HUES6 (cell line): ENCODE measurements at regions not wholly inside any gene's neighbourhood (a gene's known extent, or its start where the extent isn't known, plus 50 kb on each side); places are given as distances from the start of the nearest gene placed in this dataset.
"Not testable (repeated sequence)": the region's sequence is repeated elsewhere in the genome, so short reads cannot be mapped to it uniquely, and the experiment has no call there.

Experiments
- H3K27ac ChIP-seq: 2 replicates; pipeline ENCODE4 v1.7.0; 2013; ENCODE audit warnings: low read depth, mild to moderate bottlenecking, low read length, inconsistent platforms
- H3K27me3 ChIP-seq: 2 replicates; pipeline ENCODE4 v1.6.1; 2013; ENCODE audit warnings: low read length; ENCODE audit not compliant: control insufficient read depth, insufficient read depth
- H3K36me3 ChIP-seq: 2 replicates; pipeline ENCODE4 v1.6.1; 2013; ENCODE audit warnings: low read length; ENCODE audit not compliant: control insufficient read depth, insufficient read depth
- H3K4me1 ChIP-seq: 2 replicates; pipeline ENCODE4 v1.6.1; 2013; ENCODE audit warnings: low read length; ENCODE audit not compliant: control insufficient read depth, insufficient read depth
- H3K4me3 ChIP-seq: 2 replicates; pipeline ENCODE4 v1.5.1; 2013; ENCODE audit warnings: low read depth, low read length
- H3K9ac ChIP-seq: one replicate; pipeline ENCODE4 v1.6.1; 2013; ENCODE audit warnings: mild to moderate bottlenecking, low read length
- H3K9me3 ChIP-seq: 2 replicates; pipeline ENCODE4 v1.6.1; 2013; ENCODE audit warnings: low read depth, low read length; ENCODE audit not compliant: control insufficient read depth, insufficient read depth

DNA sequence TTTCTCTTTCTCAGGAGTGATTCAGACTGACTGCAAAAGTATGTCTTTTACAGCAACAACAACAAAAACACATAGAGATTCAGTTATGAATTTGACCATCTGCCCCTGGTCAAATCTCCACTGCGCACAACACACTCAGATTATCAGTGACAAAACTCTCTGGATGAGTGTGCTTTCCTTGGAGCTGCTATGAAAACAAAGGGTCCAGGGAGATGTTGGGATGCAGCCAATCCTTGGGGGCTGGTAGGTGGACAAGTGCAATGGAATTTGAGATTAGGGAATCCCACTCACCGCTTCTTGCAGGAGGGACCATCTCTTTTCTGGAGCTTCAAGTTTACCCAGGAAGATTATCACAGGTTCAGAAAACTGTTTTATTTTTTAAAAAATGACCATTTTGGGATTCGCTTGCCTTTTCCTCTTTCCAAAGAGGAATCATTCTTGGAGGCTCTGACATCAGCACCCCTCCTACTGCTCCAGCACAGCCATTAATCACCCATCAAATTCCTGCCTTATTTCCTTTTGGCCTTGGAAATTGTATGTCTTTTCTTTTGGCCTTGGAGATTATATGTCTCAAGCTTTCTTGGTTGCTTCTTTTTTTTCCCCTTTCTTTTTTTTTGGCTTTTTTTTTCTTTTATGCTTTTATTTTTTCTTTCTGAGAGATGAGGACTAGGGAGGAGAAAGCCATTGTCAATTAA is 311.8 kb downstream of the TSHZ3 start:
- H3K36me3 ChIP-seq: no peaks in the 10 kb centered on the region
- H3K27me3 ChIP-seq: no peaks in the 10 kb centered on the region
- H3K27ac ChIP-seq: no peak overlapping the region
- no peak overlapping the region for H3K4me3 ChIP-seq
- no peak overlapping the region for H3K9ac ChIP-seq
- no peaks in the 10 kb centered on the region for H3K9me3 ChIP-seq
- no peaks in the 10 kb centered on the region for H3K4me1 ChIP-seq

DNA sequence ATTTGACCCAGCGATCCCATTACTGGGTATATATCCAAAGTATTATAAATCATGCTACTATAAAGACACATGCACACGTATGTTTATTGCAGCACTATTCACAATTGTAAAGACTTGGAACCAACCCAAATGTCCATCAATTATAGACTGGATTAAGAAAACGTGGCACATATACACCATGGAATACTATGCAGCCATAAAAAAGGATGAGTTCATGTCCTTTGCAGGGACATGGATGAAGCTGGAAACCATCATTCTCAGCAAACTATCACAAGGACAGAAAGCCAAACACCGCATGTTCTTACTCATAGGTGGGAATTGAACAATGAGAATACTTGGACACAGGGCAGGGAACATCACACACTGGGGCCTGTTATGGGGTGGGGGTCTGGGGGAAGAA is 317.8 kb downstream of the TSHZ3 start:
- not testable (repeated sequence) for H3K27ac ChIP-seq, H3K36me3 ChIP-seq, H3K4me3 ChIP-seq, H3K9me3 ChIP-seq, H3K4me1 ChIP-seq, H3K27me3 ChIP-seq, H3K9ac ChIP-seq

DNA sequence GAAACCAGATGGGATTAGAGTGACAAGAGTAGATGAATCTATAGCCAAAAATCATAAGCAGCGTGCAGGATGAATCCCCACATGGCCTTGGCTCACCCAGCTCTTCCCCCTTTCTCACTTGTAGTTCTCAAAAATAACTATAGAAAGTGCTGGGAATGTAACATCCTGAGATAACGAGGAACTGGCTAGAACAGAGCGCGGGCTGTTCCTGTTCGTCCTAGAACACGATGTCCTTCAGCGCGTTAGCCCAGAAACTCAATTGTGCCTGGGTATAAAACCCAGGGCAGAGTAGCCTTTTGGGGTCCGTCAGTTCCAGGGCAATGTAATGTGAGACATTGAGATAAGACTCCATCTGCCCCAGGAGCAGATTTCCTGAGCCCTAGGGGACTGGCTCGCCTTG is 326.2 kb downstream of the TSHZ3 start:
- Histone ChIP-seq H3K9ac (no peak overlapping the region), H3K27me3 (no peaks in the 10 kb centered on the region), H3K9me3 (no peaks in the 10 kb centered on the region; the same call in 1 of the 2 replicates), H3K27ac (no peak overlapping the region), H3K4me1 (no peaks in the 10 kb centered on the region), H3K36me3 (no peaks in the 10 kb centered on the region), H3K4me3 (no peak overlapping the region)

DNA sequence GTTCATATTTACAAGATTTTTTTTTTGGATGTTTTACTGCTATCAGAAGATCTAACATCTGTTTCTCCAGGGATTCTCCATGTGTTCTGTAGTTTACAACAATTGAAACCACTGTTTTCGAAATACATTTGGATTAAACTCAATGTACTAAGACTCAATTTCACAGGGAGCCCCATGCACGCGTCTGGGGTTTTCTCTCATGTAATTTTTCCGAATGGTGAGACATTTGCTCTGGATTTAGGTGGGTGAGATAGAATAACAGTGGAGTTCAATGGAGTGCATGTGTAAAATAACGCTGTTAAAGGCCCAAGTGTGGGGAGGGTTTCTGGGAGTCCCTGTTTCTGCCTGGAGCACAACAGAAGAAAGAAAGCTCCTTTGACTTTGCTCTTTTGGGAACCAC is 330.3 kb downstream of the TSHZ3 start:
- H3K27me3 ChIP-seq: no peaks in the 10 kb centered on the region
- H3K4me1 ChIP-seq: no peaks in the 10 kb centered on the region

DNA sequence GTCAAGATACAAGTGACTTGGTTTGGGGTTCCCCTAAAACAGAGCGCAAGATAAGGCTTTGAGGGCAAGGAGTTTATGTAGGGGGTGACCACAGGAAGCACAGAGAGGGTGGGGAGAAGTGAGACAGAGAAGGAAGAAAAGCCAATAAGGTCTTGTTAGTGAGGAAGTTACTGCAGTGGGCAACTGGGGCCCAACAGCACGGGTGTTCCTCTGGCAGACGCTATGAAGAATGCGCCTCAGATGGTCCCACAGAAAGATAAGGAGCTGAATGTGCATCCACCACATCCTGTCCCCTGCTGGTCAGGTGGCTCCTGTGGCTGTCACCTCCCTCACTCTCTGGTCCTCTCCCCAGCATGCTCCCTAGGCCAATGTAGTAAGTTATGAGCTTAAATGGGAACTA is 333.5 kb downstream of the TSHZ3 start:
- Histone ChIP-seq H3K4me3 (no peak overlapping the region), H3K27ac (no peak overlapping the region), H3K4me1 (no peaks in the 10 kb centered on the region), H3K9ac (no peak overlapping the region), H3K36me3 (no peaks in the 10 kb centered on the region), H3K27me3 (no peaks in the 10 kb centered on the region), H3K9me3 (no peaks in the 10 kb centered on the region)

More for the DNA sequence above, 330.3 kb downstream of the TSHZ3 start:
- Histone ChIP-seq H3K27ac (no peak overlapping the region), H3K4me3 (no peak overlapping the region), H3K36me3 (no peaks in the 10 kb centered on the region), H3K9me3 (no peaks in the 10 kb centered on the region), H3K9ac (no peak overlapping the region)

DNA sequence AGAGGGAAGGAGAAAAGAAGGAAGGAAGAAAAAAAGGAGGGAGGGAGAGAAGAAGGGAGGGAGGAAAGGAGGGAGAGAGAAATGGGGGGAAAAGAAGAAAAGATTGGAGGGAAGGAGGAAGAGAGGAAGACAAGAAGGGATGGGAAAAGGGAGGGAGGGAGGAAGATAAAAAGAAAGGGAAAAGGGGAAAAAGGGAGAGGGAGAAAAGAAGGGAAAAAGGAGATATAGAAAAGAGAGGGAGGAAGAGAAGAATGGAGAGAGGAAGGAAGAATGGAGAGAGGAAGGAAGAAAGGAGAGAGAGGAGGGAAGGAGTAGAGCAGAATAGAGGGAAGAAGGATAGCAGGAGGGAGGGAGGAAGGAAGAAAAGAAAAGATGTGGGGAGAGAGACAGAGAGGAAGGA is 334.6 kb downstream of the TSHZ3 start:
- Histone ChIP-seq H3K36me3 (no peaks in the 10 kb centered on the region), H3K9ac (no peak overlapping the region), H3K27me3 (no peaks in the 10 kb centered on the region), H3K4me3 (no peak overlapping the region), H3K27ac (no peak overlapping the region), H3K4me1 (no peaks in the 10 kb centered on the region), H3K9me3 (no peaks in the 10 kb centered on the region)

DNA sequence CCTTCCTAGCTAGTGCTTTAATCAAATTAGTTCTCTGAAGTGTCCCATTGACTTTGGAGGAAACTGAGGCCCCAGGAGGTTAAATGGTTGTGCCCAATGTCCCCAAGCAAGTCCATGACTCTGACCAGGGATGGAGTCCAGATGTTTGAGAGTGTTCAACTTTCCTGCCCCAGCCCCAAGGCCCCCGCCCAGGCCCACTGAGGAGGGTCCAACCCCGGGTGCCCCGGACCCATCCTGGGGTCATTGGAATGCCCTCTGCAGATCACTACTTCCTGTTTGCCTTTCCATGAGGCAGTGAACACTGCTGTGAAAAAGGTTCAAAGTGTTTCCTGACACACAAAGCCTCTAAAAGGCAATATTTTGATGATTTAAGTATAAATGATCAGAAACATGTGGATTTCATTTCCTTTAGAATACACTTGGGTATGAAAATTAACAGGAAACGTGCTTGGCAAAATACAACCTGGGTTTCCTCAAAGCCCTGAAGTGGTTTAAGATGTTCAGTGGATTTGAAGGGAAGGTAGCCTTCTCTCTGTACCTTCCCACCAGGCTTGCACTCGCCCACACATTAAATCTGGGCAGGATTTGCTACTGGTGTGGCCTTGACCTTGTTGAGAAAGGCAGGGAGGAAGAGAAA is 335.7 kb downstream of the TSHZ3 start:
- Histone ChIP-seq H3K27me3 (no peaks in the 10 kb centered on the region), H3K4me1 (no peaks in the 10 kb centered on the region), H3K4me3 (no peak overlapping the region), H3K9ac (no peak overlapping the region), H3K27ac (no peak overlapping the region), H3K36me3 (no peaks in the 10 kb centered on the region), H3K9me3 (no peaks in the 10 kb centered on the region)

DNA sequence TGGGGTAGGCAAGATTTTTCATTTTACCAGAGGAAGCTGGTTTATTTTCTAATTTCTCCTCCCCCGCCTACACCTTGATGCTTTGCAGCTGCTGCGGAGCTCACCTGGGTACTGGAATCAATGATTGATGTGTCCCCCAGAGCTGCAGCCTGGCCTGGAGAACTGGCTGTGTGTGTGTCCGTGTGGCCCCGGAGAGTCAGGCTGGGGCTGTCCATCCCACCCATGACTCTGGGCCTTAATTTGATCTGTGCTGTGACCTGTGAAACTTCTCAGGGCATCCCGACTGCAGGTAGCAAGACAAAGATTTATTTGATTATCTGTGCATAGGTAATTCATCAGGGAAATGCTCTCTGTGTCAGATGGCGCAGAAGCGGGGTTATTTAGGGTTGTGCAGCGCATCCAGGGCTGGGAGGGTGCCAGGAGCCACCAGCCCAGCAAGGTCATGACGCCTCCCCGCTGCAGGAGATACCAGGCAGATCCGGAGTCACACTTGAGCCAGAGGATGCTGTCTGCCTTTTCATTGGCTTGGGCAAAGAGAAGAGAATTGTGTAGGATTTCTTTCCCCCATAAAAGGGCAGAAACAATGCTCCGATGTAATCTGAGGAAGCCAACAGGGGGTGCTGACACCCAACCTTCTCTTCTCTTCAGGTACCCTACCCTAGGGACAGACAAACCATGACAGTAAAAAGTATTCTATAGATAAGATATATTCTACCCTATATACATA is 346.6 kb downstream of the TSHZ3 start:
- H3K9me3 ChIP-seq: no peaks in the 10 kb centered on the region
- no peaks in the 10 kb centered on the region for H3K4me1 ChIP-seq
- no peaks in the 10 kb centered on the region for H3K36me3 ChIP-seq
- no peak overlapping the region for H3K4me3 ChIP-seq
- H3K9ac ChIP-seq: no peak overlapping the region
- H3K27ac ChIP-seq: no peak overlapping the region
- peaks cover 6% of the 10 kb centered on the region; the same call in 1 of the 2 replicates for H3K27me3 ChIP-seq

DNA sequence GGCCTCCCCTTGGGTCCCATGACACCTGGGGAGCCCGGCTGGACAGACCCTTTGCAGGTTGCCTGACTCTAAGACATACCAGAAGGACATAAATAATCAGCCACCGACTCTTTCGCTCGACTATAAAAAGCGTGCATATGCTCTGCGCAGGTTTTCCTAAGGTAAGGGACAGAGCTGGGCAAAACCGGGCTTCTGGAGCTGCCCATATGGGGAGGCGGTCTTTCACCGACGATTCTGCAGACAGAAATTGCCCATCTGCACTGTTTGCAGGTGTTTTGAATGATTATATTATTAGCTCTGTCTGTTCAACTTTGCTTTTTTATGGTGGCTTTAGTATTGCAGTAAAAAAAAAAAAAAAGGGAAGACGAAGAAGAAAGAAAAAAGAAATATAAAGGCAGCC is 347.2 kb downstream of the TSHZ3 start:
- Histone ChIP-seq H3K9me3 (no peaks in the 10 kb centered on the region), H3K9ac (no peak overlapping the region), H3K4me3 (no peak overlapping the region), H3K36me3 (no peaks in the 10 kb centered on the region), H3K27ac (no peak overlapping the region), H3K4me1 (no peaks in the 10 kb centered on the region), H3K27me3 (peaks cover 6% of the 10 kb centered on the region; the same call in 1 of the 2 replicates)

DNA sequence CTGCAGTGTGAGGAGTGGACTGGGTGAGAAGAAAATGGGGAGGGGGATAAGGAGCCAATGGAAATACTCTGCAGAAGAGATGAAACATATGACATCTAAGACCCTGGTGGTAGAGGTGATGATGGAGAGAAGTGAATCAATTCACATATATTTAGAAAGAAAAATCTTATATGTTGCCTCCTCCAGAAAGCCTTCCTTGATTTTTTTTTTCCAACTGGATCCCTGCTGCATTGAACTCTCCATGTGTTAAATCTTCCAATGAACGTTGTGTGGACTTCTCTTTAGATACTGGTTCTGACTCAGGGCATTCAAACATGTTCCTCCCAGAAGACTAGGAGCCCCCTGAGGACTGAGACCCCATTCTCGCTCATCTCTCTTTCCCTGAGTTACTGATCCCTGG is 348.3 kb downstream of the TSHZ3 start:
- no peaks in the 10 kb centered on the region for H3K9me3 ChIP-seq
- no peak overlapping the region for H3K27ac ChIP-seq
- no peak overlapping the region for H3K4me3 ChIP-seq
- H3K9ac ChIP-seq: no peak overlapping the region
- H3K27me3 ChIP-seq: peaks cover 6% of the 10 kb centered on the region; the same call in 1 of the 2 replicates
- H3K4me1 ChIP-seq: no peaks in the 10 kb centered on the region
- no peaks in the 10 kb centered on the region for H3K36me3 ChIP-seq

DNA sequence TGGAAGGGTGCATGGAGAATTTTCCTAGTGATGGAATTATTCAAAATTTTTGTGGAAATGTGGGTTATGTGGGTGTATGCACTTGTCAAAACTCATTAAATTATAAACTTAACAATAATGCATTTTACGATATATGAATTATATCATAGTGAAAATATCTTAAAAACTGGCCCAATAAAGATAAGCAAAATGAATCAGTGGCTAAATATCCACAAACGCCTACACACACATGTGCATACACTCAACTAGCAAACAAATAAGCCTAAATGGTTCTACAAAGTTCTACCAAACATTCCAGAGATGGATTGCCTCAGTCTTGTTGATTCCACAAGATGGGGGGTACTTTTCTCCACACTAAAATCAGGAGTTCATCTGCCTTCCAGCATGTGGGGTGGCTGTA is 349.5 kb downstream of the TSHZ3 start:
- Histone ChIP-seq H3K4me3 (no peak overlapping the region), H3K36me3 (no peaks in the 10 kb centered on the region), H3K4me1 (no peaks in the 10 kb centered on the region), H3K27me3 (peaks cover 6% of the 10 kb centered on the region; the same call in 1 of the 2 replicates), H3K9me3 (no peaks in the 10 kb centered on the region), H3K9ac (no peak overlapping the region), H3K27ac (no peak overlapping the region)
